IPS-18c (cell line): ENCODE measurements at regions not wholly inside any gene's neighbourhood (a gene's known extent, or its start where the extent isn't known, plus 50 kb on each side); places are given as distances from the start of the nearest gene placed in this dataset.
"Not testable (repeated sequence)": the region's sequence is repeated elsewhere in the genome, so short reads cannot be mapped to it uniquely, and the experiment has no call there.

Source experiments
- H3K4me3 ChIP-seq: 2 replicates; pipeline ENCODE4 v1.7.0; 2013; ENCODE audit warnings: low read depth, mild to moderate bottlenecking, low read length, moderate library complexity; ENCODE audit not compliant: insufficient read depth
- H3K9me3 ChIP-seq: one replicate; pipeline ENCODE4 v1.6.1; 2013; ENCODE audit warnings: mild to moderate bottlenecking, low read length, moderate library complexity; ENCODE audit not compliant: control insufficient read depth, insufficient read depth

DNA sequence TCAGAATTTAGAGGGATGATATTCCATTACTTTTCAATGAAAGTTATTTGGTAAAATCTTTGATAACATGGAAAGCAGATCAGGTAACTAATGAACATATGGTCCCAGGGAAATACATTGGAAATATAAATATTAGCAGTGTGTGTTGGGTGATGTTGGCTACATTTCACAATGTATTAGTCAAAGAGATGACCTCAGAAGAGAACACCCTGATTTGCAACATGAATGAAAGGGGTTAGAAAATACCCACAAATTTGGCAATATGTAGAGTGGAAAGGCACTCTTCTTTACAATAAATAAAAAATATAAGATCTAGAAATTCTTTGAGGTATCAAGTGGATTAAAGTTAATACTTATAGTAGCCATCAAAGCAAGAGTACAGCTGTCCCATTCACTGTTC is 606.7 kb downstream of the PSAT1 start:
- Histone ChIP-seq H3K4me3 (no peak overlapping the region), H3K9me3 (no peaks in the 10 kb centered on the region)

GRCh38 chr9:78904686-78905085 is 607.8 kb downstream of the PSAT1 start:
- no peak overlapping the region for H3K4me3 ChIP-seq
- H3K9me3 ChIP-seq = no peaks in the 10 kb centered on the region

DNA sequence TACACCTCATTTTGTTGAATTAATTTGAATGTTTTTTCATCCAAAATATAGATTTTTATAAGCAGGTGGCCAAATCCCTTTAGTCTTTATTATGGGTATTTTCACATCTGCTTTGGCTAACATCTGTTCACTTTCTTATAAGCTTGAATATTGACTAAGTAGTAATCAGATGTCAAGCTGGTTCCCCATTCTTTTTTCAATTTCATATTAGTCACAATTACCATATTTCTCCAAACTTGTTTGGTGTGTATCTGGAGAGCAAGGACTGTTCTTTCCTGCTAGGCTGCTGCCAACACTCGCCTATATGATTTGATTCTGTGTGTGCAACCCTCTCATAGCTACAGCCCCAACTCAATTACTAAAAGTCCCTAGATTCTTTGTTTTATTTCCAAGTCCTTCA is 608.5 kb downstream of the PSAT1 start:
- Histone ChIP-seq H3K4me3 (no peak overlapping the region), H3K9me3 (no peaks in the 10 kb centered on the region)

DNA sequence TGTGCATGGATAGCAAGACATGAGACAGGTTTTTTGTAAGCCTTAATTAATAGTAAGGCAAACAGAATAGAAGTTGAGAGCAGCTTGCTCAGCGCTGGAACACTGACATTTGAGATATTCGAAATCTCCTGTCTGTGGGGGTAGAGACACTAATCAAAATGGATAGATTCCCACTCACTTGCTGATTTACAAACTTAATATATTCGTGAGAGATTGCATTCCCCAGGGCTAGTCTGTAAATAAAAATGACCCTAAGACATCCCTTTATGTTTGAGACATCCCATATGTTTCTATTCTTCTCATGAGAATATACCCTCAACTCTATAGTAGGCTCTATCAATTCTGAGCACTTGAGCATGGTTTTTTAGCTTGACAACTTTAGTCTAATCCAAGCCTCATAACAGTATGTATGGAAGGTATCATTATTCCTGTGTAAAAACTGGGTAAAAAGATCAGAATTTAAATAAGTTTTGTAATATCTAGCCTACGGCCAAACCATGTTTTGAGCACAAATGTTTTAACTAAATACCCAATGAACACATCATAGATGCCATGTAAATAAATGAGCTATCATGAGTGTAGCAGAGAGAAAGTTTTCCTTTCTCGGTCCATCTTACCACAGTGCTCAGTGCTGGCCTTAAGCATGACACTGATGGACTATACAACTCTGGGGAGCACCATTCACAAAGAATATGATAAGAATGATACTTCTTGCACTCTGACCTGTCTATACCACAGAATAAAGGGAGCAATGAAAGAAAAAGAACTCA is 609.2 kb downstream of the PSAT1 start:
- H3K4me3 ChIP-seq = no peak overlapping the region
- H3K9me3 ChIP-seq = no peaks in the 10 kb centered on the region

DNA sequence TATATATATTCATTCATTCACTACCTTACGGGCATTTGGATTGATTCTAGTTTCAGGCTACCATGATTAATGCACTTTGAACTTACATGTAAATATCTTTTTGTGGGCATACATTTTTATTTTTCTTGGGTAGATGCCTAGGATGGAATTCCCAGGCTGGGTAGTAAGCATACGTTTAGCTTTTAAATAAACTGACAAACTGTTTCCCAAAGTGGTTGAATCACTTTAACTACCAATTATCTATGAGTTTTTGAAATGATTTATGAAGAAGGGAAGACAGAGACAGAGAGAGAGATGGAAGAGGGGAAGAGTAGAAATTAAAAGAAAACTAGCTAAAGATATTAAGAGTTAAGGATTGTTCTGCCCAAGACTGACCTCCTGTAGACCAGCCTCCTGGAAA is 612.6 kb downstream of the PSAT1 start:
- Histone ChIP-seq H3K9me3 (no peaks in the 10 kb centered on the region), H3K4me3 (no peak overlapping the region)

DNA sequence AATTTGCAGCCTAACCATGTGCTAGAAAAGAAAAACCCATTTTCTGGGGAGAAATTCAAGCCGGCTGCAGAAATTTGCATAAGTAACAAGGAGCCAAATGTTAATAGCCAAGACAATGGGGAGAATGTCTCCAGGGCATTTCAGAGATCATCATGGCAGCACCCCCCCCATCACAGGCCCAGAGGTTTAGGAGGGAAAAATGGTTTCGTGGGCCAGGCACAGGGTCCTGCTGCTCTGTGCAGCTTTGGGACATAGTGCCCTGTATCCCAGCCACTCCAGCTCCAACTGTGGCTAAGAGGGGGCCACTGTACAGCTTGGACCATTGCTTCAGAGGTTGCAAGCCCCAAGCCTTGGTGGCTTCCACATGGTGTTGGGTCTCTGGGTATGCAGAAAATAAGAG is 620.0 kb downstream of the PSAT1 start:
- H3K4me3 ChIP-seq = not testable (repeated sequence)
- peaks cover 10% of the 10 kb centered on the region for H3K9me3 ChIP-seq

- Histone ChIP-seq H3K4me3 (no peak overlapping the region), H3K9me3 (peaks cover 10% of the 10 kb centered on the region)
These were observed 622.1 kb downstream of the PSAT1 start for GRCh38 chr9:78918976-78919375.

GRCh38 chr9:78919701-78920100 is 622.8 kb downstream of the PSAT1 start:
- Histone ChIP-seq H3K9me3 (peaks cover 10% of the 10 kb centered on the region), H3K4me3 (no peak overlapping the region)

DNA sequence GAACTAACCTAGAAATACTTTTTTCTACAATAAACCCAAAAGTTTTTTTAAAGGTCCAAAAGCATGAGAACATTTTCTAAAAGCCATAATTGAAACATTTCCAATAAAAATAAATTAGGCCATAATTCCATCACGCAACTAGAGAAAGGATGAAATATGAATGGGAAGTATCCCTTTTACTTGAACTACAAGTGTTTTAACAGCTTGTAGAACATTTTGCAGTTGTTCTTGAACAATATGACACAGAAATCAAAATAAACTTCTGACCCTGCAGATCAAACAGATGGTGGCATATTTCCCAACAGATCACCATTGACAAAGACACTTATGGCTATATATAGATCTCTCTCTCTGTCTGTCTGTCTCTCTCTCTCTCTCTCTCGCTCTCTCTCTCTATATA is 624.4 kb downstream of the PSAT1 start:
- no peak overlapping the region for H3K4me3 ChIP-seq
- peaks cover 10% of the 10 kb centered on the region for H3K9me3 ChIP-seq

DNA sequence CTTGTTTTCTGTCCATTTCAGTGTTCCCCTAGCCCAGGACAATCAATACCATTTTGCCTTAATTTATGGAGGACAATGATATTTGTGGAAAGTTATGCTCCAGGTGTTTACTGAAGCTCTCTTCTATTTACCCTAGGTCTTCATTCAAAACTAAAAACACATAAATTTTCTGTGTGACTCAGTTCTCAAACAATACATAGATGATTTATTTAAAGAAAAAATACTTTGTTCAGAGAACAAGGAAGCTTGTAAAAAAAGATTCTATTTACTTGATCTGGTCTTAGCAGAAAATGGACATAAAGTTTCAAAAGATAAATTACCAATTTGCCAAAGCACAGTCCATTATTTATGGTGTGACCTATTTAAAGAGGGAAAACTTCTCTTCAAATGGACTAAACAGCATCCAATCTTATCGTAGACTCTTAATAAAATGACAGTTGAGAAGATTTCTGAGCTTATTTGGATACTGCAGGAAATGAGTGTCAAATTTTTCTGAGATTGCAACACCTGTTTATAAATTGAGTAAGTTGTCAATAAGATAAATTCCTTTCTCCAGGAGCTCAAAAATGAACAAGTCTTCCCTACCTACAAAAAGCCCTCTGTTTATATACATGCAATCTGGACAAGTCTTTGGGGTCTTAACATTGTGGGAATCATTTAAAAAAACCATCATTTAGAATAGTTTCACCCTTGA is 627.2 kb downstream of the PSAT1 start:
- no peaks in the 10 kb centered on the region for H3K9me3 ChIP-seq
- H3K4me3 ChIP-seq = no peak overlapping the region

DNA sequence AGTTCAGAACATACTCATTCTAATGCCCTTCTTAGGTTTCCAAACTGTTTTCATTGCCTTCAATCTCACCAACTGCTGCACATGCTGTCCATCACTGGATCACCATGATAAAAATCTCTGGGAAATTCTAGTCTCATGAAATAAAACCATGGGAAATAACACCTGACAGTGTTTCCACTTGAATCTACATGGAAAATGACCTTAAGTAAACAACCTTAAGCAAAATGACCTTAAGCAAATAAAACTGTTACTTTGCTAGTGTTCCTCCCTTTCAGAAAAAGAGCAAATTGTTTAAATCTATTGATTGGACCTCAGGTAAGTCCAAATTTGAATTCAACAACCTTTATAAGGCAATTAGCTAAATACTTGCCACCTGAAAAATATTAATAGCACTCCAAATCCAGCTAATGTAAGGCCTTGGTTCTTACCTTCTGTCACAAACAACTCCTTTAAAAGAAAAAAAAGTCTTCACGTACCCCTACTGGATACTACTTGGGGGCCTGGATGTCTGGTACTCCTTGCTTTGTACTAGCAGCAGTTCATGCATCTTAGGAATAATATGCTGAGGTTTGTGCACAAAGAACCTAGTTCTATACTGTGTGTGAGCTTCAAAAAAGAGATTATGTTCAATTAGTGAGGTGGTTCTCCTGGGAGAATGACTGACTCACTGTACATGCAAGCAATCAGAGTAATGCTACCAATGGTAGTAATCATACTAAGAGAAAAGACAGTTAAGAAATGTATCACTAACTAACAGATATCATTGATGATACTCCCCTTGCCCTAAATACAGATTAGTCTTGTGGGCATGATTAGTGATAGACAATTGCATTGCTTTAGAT is 630.4 kb downstream of the PSAT1 start:
- no peaks in the 10 kb centered on the region for H3K9me3 ChIP-seq
- H3K4me3 ChIP-seq = no peak overlapping the region

DNA sequence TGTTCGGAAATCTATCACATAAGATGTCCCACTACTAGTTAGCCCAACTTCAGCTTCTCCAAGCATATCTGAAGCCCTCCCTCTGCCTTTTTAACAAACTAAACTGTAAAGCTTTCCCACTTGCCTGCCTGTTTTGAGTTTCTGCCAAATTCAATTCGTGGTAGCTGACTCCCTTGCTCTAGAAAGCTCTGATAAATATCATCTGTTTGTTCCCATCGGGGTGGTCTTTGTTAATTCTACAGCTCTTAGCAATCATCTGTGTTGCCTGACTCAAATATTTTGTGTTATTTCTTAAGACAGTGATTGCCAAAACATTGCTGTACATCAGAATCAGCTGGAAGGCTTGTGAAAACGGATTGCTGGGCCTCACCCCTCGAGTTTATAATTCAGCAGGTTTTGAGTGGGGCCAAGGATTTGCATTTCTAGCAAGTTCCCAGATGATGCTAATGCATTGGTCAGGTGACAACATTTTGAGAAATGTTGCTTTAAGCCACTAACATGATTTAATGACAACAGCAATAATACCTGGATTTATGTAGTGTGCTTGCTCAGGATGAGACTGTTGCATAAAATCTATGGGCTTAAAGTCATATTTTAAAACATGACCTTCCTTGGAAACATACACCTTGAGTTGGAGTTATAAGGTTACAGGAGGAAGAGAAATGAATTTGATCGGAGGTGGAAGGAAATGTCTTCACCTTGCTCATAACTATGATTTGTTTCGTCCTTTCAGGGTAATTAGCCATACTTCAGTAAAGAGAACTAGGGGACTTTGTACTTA is 631.9 kb downstream of the PSAT1 start:
- H3K9me3 ChIP-seq = no peaks in the 10 kb centered on the region
- H3K4me3 ChIP-seq = no peak overlapping the region

- Histone ChIP-seq H3K9me3 (no peaks in the 10 kb centered on the region), H3K4me3 (no peak overlapping the region)
These were observed 633.4 kb downstream of the PSAT1 start for GRCh38 chr9:78930281-78930680.

DNA sequence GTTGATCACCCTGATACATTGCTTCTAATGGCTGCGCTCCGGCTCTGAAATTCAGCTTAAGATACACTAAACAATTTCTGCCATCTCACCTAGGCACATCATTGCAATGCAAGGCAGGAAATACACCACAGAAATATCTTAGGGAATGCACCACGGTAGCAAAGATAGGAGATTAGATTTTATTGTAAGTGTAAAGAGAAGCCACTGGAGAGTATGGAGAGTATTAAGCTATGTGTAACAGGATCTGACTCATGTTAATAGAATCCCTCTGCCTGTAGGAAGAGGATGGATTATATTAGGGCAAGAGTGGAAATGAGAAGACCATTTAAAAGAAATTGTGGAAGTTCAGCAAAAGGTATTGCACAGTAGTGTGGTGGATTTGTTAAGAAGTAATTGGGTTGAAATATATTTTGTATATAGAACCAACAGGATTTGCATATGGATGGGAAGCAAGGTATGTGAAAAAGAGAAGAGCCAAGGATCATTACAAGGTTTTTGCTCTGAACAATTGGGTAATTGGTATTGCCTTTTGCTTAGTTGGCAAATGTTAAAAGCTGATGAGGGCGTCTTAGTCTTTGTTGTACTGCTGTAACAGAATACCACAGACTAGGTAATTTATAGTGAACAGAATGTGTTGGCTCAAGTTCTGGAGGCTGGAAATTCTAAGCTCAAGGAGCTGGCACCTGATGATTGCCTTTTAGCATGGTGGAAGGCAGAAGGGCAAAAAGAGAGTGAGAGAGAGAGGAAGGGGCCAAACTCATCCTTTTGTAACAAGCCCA is 636.1 kb downstream of the PSAT1 start:
- H3K9me3 ChIP-seq = no peaks in the 10 kb centered on the region
- H3K4me3 ChIP-seq = no peak overlapping the region

GRCh38 chr9:78934880-78935279 is 636.9 kb upstream of the TLE4 start:
- no peaks in the 10 kb centered on the region for H3K9me3 ChIP-seq
- H3K4me3 ChIP-seq = no peak overlapping the region

- Histone ChIP-seq H3K4me3 (no peak overlapping the region), H3K9me3 (no peaks in the 10 kb centered on the region)
These were observed 632.9 kb upstream of the TLE4 start for GRCh38 chr9:78938821-78939220.
